ENCODE measurements at regions not wholly inside any gene's neighbourhood (a gene's known extent, or its start where the extent isn't known, plus 50 kb on each side); places are given as distances from the start of the nearest gene placed in this dataset.

- no peak overlapping the region for H3K4me3 ChIP-seq (ENCODE audit: control insufficient read depth in 1 of 2, extremely low read depth in 1 of 2, low read length in 1 of 2)
- ATAC-seq (replicated peaks in 1 of 4) (no peak), DNase-seq (no peak)
- no peaks in the 10 kb centered on the region for H3K27me3 ChIP-seq (replicated peaks in 1 of 2; ENCODE audit: control insufficient read depth in 2 of 2, extremely low read depth in 1 of 2, insufficient read depth in 2 of 2, low read length in 1 of 2)
- Mint-ChIP-seq H3K4me1 (no peaks in the 10 kb centered on the region), H3K4me3 (no peak overlapping the region), H3K27me3 (no peaks in the 10 kb centered on the region), H3K9me3 (peaks cover 4 to 9% (median 7%) of the 10 kb centered on the region in 3 donors), H3K36me3 (no peaks in the 10 kb centered on the region), H3K27ac (no peak overlapping the region)
- WGBS (ENCODE audit: insufficient coverage) = no CpG with 5 or more reads among the region's 2 CpGs
- no peaks in the 10 kb centered on the region for H3K36me3 ChIP-seq (ENCODE audit: control insufficient read depth in 2 of 2, extremely low read depth in 1 of 2, insufficient read depth in 1 of 2, low read length in 1 of 2)
- ChIA-PET POLR2A (no interaction called here), CTCF (no interaction called here)
- no peaks in the 10 kb centered on the region for H3K4me1 ChIP-seq (ENCODE audit: control insufficient read depth in 1 of 2, extremely low read depth in 1 of 2, insufficient read depth in 2 of 2, low read length in 2 of 2)
- H3K9me3 ChIP-seq = no peaks in the 10 kb centered on the region
- no peak overlapping the region for H3K27ac ChIP-seq (ENCODE audit: low read length)
These were observed 446.7 kb upstream of the GRAMD2B start for GRCh38 chr5:125976421-125977000.

- Mint-ChIP-seq H3K4me3 (no peak overlapping the region), H3K27ac (no peak overlapping the region), H3K27me3 (no peaks in the 10 kb centered on the region), H3K4me1 (no peaks in the 10 kb centered on the region), H3K9me3 (peaks cover 3 to 9% (median 4%) of the 10 kb centered on the region in 3 donors), H3K36me3 (no peaks in the 10 kb centered on the region)
- CTCF ChIA-PET = no interaction called here
- H3K4me3 ChIP-seq (ENCODE audit: control insufficient read depth in 1 of 2, extremely low read depth in 1 of 2, low read length in 1 of 2) = no peak overlapping the region
- no peaks in the 10 kb centered on the region for H3K4me1 ChIP-seq (ENCODE audit: control insufficient read depth in 1 of 2, extremely low read depth in 1 of 2, insufficient read depth in 2 of 2, low read length in 2 of 2)
- POLR2A ChIA-PET = no interaction called here
- no peaks in the 10 kb centered on the region for H3K36me3 ChIP-seq (ENCODE audit: control insufficient read depth in 2 of 2, extremely low read depth in 1 of 2, insufficient read depth in 1 of 2, low read length in 1 of 2)
- ATAC-seq (replicated peaks in 1 of 4) (no peak), DNase-seq (no peak)
- H3K27me3 ChIP-seq (replicated peaks in 1 of 2; ENCODE audit: control insufficient read depth in 2 of 2, extremely low read depth in 1 of 2, insufficient read depth in 2 of 2, low read length in 1 of 2) = no peaks in the 10 kb centered on the region
- H3K27ac ChIP-seq (ENCODE audit: low read length) = no peak overlapping the region
- no peaks in the 10 kb centered on the region for H3K9me3 ChIP-seq
- WGBS (ENCODE audit: insufficient coverage) = no CpG with 5 or more reads among the region's 3 CpGs
These were observed 445.2 kb upstream of the GRAMD2B start for GRCh38 chr5:125978015-125978414.

GRCh38 chr5:125979636-125980035 is 443.6 kb upstream of the GRAMD2B start:
- Histone ChIP-seq H3K9me3 (no peaks in the 10 kb centered on the region), H3K27ac (ENCODE audit: low read length) (no peak overlapping the region), H3K4me3 (ENCODE audit: control insufficient read depth in 1 of 2, extremely low read depth in 1 of 2, low read length in 1 of 2) (no peak overlapping the region), H3K27me3 (replicated peaks in 1 of 2; ENCODE audit: control insufficient read depth in 2 of 2, extremely low read depth in 1 of 2, insufficient read depth in 2 of 2, low read length in 1 of 2) (no peaks in the 10 kb centered on the region), H3K36me3 (ENCODE audit: control insufficient read depth in 2 of 2, extremely low read depth in 1 of 2, insufficient read depth in 1 of 2, low read length in 1 of 2) (no peaks in the 10 kb centered on the region), H3K4me1 (ENCODE audit: control insufficient read depth in 1 of 2, extremely low read depth in 1 of 2, insufficient read depth in 2 of 2, low read length in 2 of 2) (no peaks in the 10 kb centered on the region)
- ATAC-seq (replicated peaks in 1 of 4) (no peak), DNase-seq (no peak)
- peaks cover under 1 to 7% (median 4%) of the 10 kb centered on the region in 3 donors for H3K9me3 Mint-ChIP-seq
- H3K4me1 Mint-ChIP-seq = no peaks in the 10 kb centered on the region
- WGBS (ENCODE audit: insufficient coverage) = 100% methylated on average over 1 of the region's 4 CpGs
- H3K36me3 Mint-ChIP-seq = no peaks in the 10 kb centered on the region
- H3K27ac Mint-ChIP-seq = no peak overlapping the region
- H3K4me3 Mint-ChIP-seq = no peak overlapping the region
- ChIA-PET CTCF (no interaction called here), POLR2A (no interaction called here)
- no peaks in the 10 kb centered on the region for H3K27me3 Mint-ChIP-seq

- H3K9me3 ChIP-seq = no peaks in the 10 kb centered on the region
- H3K27me3 Mint-ChIP-seq = no peaks in the 10 kb centered on the region
- H3K36me3 Mint-ChIP-seq = no peaks in the 10 kb centered on the region
- H3K36me3 ChIP-seq (ENCODE audit: control insufficient read depth in 2 of 2, extremely low read depth in 1 of 2, insufficient read depth in 1 of 2, low read length in 1 of 2) = no peaks in the 10 kb centered on the region
- H3K27ac ChIP-seq (ENCODE audit: low read length) = no peak overlapping the region
- POLR2A ChIA-PET = no interaction called here
- no peaks in the 10 kb centered on the region for H3K4me1 ChIP-seq (ENCODE audit: control insufficient read depth in 1 of 2, extremely low read depth in 1 of 2, insufficient read depth in 2 of 2, low read length in 2 of 2)
- H3K4me3 ChIP-seq (ENCODE audit: control insufficient read depth in 1 of 2, extremely low read depth in 1 of 2, low read length in 1 of 2) = no peak overlapping the region
- CTCF ChIA-PET = no interaction called here
- H3K27ac Mint-ChIP-seq = no peak overlapping the region
- peaks cover 0 to 18% (median 6%) of the 10 kb centered on the region in 3 donors for H3K9me3 Mint-ChIP-seq
- ATAC-seq (replicated peaks in 1 of 4) = no peak
- no peak for DNase-seq
- H3K27me3 ChIP-seq (replicated peaks in 1 of 2; ENCODE audit: control insufficient read depth in 2 of 2, extremely low read depth in 1 of 2, insufficient read depth in 2 of 2, low read length in 1 of 2) = no peaks in the 10 kb centered on the region
- H3K4me3 Mint-ChIP-seq = no peak overlapping the region
- no peaks in the 10 kb centered on the region for H3K4me1 Mint-ChIP-seq
These were observed 442.2 kb upstream of the GRAMD2B start for GRCh38 chr5:125981016-125981415.

- ATAC-seq (replicated peaks in 1 of 4) (no peak), DNase-seq (no peak)
- no peak overlapping the region for H3K27ac Mint-ChIP-seq
- POLR2A ChIA-PET = no interaction called here
- Histone ChIP-seq H3K36me3 (ENCODE audit: control insufficient read depth in 2 of 2, extremely low read depth in 1 of 2, insufficient read depth in 1 of 2, low read length in 1 of 2) (no peaks in the 10 kb centered on the region), H3K27me3 (replicated peaks in 1 of 2; ENCODE audit: control insufficient read depth in 2 of 2, extremely low read depth in 1 of 2, insufficient read depth in 2 of 2, low read length in 1 of 2) (no peaks in the 10 kb centered on the region), H3K27ac (ENCODE audit: low read length) (no peak overlapping the region), H3K9me3 (no peaks in the 10 kb centered on the region), H3K4me1 (ENCODE audit: control insufficient read depth in 1 of 2, extremely low read depth in 1 of 2, insufficient read depth in 2 of 2, low read length in 2 of 2) (no peaks in the 10 kb centered on the region), H3K4me3 (ENCODE audit: control insufficient read depth in 1 of 2, extremely low read depth in 1 of 2, low read length in 1 of 2) (no peak overlapping the region)
- 100% methylated on average over 1 of the region's 2 CpGs for WGBS (ENCODE audit: insufficient coverage)
- H3K36me3 Mint-ChIP-seq = no peaks in the 10 kb centered on the region
- H3K4me1 Mint-ChIP-seq = no peaks in the 10 kb centered on the region
- peaks cover 0 to 20% (median 2%) of the 10 kb centered on the region in 3 donors for H3K9me3 Mint-ChIP-seq
- no peaks in the 10 kb centered on the region for H3K27me3 Mint-ChIP-seq
- no peak overlapping the region for H3K4me3 Mint-ChIP-seq
- CTCF ChIA-PET = no interaction called here
These were observed 435.4 kb upstream of the GRAMD2B start for GRCh38 chr5:125987677-125988255.

- Mint-ChIP-seq H3K4me3 (no peak overlapping the region), H3K9me3 (peaks cover 2 to 4% (median 2%) of the 10 kb centered on the region in 3 donors), H3K4me1 (no peaks in the 10 kb centered on the region), H3K27ac (no peak overlapping the region), H3K27me3 (no peaks in the 10 kb centered on the region), H3K36me3 (no peaks in the 10 kb centered on the region)
- Histone ChIP-seq H3K9me3 (no peaks in the 10 kb centered on the region), H3K4me1 (ENCODE audit: control insufficient read depth in 1 of 2, extremely low read depth in 1 of 2, insufficient read depth in 2 of 2, low read length in 2 of 2) (no peaks in the 10 kb centered on the region), H3K4me3 (ENCODE audit: control insufficient read depth in 1 of 2, extremely low read depth in 1 of 2, low read length in 1 of 2) (no peak overlapping the region), H3K36me3 (ENCODE audit: control insufficient read depth in 2 of 2, extremely low read depth in 1 of 2, insufficient read depth in 1 of 2, low read length in 1 of 2) (no peaks in the 10 kb centered on the region), H3K27ac (ENCODE audit: low read length) (no peak overlapping the region), H3K27me3 (replicated peaks in 1 of 2; ENCODE audit: control insufficient read depth in 2 of 2, extremely low read depth in 1 of 2, insufficient read depth in 2 of 2, low read length in 1 of 2) (no peaks in the 10 kb centered on the region)
- POLR2A ChIA-PET = no interaction called here
- DNase-seq (no peak), ATAC-seq (replicated peaks in 1 of 4) (no peak)
- no CpG with 5 or more reads among the region's 4 CpGs for WGBS (ENCODE audit: insufficient coverage)
- CTCF ChIA-PET = no interaction called here
These were observed 431.2 kb upstream of the GRAMD2B start for GRCh38 chr5:125992050-125992449.

Data from T-cell (primary cell).